Body of pancreas (tissue), 4 donors: ENCODE measurements at regions not wholly inside any gene's neighbourhood (a gene's known extent, or its start where the extent isn't known, plus 50 kb on each side); places are given as distances from the start of the nearest gene placed in this dataset.
"Not testable (repeated sequence)": the region's sequence is repeated elsewhere in the genome, so short reads cannot be mapped to it uniquely, and the experiment has no call there.

Experiments used
- POLR2A ChIP-seq, 3 donors: fragments of 450-650 bp; IDR thresholded peaks; one replicate each; pipeline ENCODE4 v1.6.1; 2016; ENCODE audit warnings: antibody characterized with exemption in 3 of 3, mild to moderate bottlenecking in 2 of 3
- TF ChIP-seq, protein P1 (sequence below), 7 experiments: fragments of 450-650 bp in 4 of 7; fragments of 200-600 bp in 3 of 7; sonication (generic) in 3 of 7; IDR thresholded peaks; one replicate each; pipeline ENCODE4 v1.5.1; 2016 to 2019; ENCODE audit warnings: antibody characterized with exemption in 7 of 7

DNA sequence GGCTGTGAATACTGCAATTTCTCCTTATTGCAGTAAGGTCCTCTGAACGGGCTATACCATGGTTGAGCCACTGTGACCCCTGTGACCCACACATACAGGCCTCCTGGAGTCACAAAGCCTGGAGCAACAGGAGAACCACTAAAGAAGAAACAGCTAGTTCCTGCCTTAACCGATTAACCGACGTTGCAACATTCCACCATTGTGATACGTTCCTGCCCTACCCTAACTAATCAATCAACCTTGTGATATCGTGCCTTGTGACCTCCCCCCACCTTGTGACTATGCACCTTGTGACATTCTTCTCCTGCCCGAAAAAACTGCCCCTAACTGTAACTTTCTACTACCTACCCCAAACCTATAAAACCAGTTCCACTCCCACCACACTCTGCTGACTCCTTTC, 301.5 kb upstream of the MAGEB16 start:
- TF ChIP-seq POLR2A (IDR thresholded peaks at IDR 0.05), result not testable (repeated sequence)
- TF ChIP-seq, protein P1, sequence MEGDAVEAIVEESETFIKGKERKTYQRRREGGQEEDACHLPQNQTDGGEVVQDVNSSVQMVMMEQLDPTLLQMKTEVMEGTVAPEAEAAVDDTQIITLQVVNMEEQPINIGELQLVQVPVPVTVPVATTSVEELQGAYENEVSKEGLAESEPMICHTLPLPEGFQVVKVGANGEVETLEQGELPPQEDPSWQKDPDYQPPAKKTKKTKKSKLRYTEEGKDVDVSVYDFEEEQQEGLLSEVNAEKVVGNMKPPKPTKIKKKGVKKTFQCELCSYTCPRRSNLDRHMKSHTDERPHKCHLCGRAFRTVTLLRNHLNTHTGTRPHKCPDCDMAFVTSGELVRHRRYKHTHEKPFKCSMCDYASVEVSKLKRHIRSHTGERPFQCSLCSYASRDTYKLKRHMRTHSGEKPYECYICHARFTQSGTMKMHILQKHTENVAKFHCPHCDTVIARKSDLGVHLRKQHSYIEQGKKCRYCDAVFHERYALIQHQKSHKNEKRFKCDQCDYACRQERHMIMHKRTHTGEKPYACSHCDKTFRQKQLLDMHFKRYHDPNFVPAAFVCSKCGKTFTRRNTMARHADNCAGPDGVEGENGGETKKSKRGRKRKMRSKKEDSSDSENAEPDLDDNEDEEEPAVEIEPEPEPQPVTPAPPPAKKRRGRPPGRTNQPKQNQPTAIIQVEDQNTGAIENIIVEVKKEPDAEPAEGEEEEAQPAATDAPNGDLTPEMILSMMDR (IDR thresholded peaks at IDR 0.05), result not testable (repeated sequence)
